ENCODE measurements at regions not wholly inside any gene's neighbourhood (a gene's known extent, or its start where the extent isn't known, plus 50 kb on each side); places are given as distances from the start of the nearest gene placed in this dataset.

GRCh38 chr4:54542119-54542438 is 115.7 kb upstream of the KIT start:
- peaks cover 4% of the 10 kb centered on the region for H3K4me1 ChIP-seq
- H3K4me3 ChIP-seq, result no peak overlapping the region
- no peak for DNase-seq
- H3K27me3 ChIP-seq, result no peaks in the 10 kb centered on the region
- intact Hi-C loops (cut with DNase I; ENCODE audit: low total_unique reads), result no loop called here
- H3K27ac ChIP-seq, result no peak overlapping the region
- 65 to 79% methylated on average over 2 of the region's 2 CpGs for WGBS, 2 donors
- TF ChIP-seq POLR2A (IDR thresholded peaks at IDR 0.05), result no peak
- TF ChIP-seq, protein P1, sequence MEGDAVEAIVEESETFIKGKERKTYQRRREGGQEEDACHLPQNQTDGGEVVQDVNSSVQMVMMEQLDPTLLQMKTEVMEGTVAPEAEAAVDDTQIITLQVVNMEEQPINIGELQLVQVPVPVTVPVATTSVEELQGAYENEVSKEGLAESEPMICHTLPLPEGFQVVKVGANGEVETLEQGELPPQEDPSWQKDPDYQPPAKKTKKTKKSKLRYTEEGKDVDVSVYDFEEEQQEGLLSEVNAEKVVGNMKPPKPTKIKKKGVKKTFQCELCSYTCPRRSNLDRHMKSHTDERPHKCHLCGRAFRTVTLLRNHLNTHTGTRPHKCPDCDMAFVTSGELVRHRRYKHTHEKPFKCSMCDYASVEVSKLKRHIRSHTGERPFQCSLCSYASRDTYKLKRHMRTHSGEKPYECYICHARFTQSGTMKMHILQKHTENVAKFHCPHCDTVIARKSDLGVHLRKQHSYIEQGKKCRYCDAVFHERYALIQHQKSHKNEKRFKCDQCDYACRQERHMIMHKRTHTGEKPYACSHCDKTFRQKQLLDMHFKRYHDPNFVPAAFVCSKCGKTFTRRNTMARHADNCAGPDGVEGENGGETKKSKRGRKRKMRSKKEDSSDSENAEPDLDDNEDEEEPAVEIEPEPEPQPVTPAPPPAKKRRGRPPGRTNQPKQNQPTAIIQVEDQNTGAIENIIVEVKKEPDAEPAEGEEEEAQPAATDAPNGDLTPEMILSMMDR (IDR thresholded peaks at IDR 0.05), result no peak
- no peaks in the 10 kb centered on the region for H3K36me3 ChIP-seq (ENCODE audit: low read depth, missing control alignments)
- H3K9me3 ChIP-seq, result no peaks in the 10 kb centered on the region

GRCh38 chr4:54542540-54543041 is 115.2 kb upstream of the KIT start:
- H3K4me1 ChIP-seq, result peaks cover 4% of the 10 kb centered on the region
- WGBS, 2 donors, result 69 to 83% methylated on average over 6 of the region's 6 CpGs
- DNase-seq, result no peak
- H3K4me3 ChIP-seq, result no peak overlapping the region
- no peak overlapping the region for H3K27ac ChIP-seq
- H3K36me3 ChIP-seq (ENCODE audit: low read depth, missing control alignments), result no peaks in the 10 kb centered on the region
- no peaks in the 10 kb centered on the region for H3K9me3 ChIP-seq
- TF ChIP-seq, protein P1 (IDR thresholded peaks at IDR 0.05), result no peak
- no peak for TF ChIP-seq POLR2A (IDR thresholded peaks at IDR 0.05)
- H3K27me3 ChIP-seq, result no peaks in the 10 kb centered on the region
- intact Hi-C loops (cut with DNase I; ENCODE audit: low total_unique reads), result no loop called here

- H3K9me3 ChIP-seq, result no peaks in the 10 kb centered on the region
- no peaks in the 10 kb centered on the region for H3K27me3 ChIP-seq
- no peak for DNase-seq
- 93 to 94% methylated on average over 3 of the region's 3 CpGs for WGBS, 2 donors
- H3K27ac ChIP-seq, result no peak overlapping the region
- peaks cover 4% of the 10 kb centered on the region for H3K4me1 ChIP-seq
- H3K36me3 ChIP-seq (ENCODE audit: low read depth, missing control alignments), result no peaks in the 10 kb centered on the region
- no peak overlapping the region for H3K4me3 ChIP-seq
- no peak for TF ChIP-seq POLR2A (IDR thresholded peaks at IDR 0.05)
- TF ChIP-seq, protein P1 (IDR thresholded peaks at IDR 0.05), result no peak
- intact Hi-C loops (cut with DNase I; ENCODE audit: low total_unique reads), result no loop called here
Measured at GRCh38 chr4:54543088-54543795, 114.5 kb upstream of the KIT start.

- intact Hi-C loops (cut with DNase I; ENCODE audit: low total_unique reads), result no loop called here
- Histone ChIP-seq H3K9me3 (no peaks in the 10 kb centered on the region), H3K36me3 (ENCODE audit: low read depth, missing control alignments) (no peaks in the 10 kb centered on the region), H3K27me3 (no peaks in the 10 kb centered on the region), H3K4me3 (no peak overlapping the region), H3K4me1 (no peaks in the 10 kb centered on the region), H3K27ac (no peak overlapping the region)
- 87 to 90% methylated on average over 4 of the region's 4 CpGs for WGBS, 2 donors
- DNase-seq, result no peak
- no peak for TF ChIP-seq POLR2A (IDR thresholded peaks at IDR 0.05)
- TF ChIP-seq, protein P1 (IDR thresholded peaks at IDR 0.05), result no peak
Measured at GRCh38 chr4:54545663-54546424, 111.9 kb upstream of the KIT start.
